ENCODE measurements at regions not wholly inside any gene's neighbourhood (a gene's known extent, or its start where the extent isn't known, plus 50 kb on each side); places are given as distances from the start of the nearest gene placed in this dataset.

DNA sequence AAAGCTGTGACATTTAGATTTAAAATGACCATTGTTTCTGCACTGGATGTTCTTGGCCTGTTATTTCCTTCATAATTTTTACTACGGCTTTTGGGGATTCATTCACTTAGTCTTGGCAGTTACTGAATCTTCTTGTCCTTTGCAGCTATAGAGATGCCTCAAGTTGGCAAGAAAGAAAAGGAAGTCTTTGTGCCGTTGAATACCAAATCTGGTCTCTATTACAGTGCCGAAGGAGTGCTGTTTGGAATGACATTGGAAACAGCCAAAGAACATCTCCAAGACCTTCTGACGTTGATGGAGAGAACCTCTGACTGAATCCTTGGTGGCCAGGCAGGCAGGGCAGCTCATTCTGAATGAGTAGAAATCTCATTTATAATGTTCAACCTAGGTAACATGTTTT, 54.3 kb upstream of the NRP1 start:
- TF ChIP-seq POLR2A (IDR thresholded peaks at IDR 0.05; ENCODE audit: low read depth, low read length) (no peak), POLR2AphosphoS5 (IDR thresholded peaks at IDR 0.05; ENCODE audit: low read depth, low read length) (no peak)
